ENCODE measurements at regions not wholly inside any gene's neighbourhood (a gene's known extent, or its start where the extent isn't known, plus 50 kb on each side); places are given as distances from the start of the nearest gene placed in this dataset.

GRCh38 chr6:140830666-140831065 is 1302.1 kb upstream of the GJE1 start:
- TF ChIP-seq, protein P1, sequence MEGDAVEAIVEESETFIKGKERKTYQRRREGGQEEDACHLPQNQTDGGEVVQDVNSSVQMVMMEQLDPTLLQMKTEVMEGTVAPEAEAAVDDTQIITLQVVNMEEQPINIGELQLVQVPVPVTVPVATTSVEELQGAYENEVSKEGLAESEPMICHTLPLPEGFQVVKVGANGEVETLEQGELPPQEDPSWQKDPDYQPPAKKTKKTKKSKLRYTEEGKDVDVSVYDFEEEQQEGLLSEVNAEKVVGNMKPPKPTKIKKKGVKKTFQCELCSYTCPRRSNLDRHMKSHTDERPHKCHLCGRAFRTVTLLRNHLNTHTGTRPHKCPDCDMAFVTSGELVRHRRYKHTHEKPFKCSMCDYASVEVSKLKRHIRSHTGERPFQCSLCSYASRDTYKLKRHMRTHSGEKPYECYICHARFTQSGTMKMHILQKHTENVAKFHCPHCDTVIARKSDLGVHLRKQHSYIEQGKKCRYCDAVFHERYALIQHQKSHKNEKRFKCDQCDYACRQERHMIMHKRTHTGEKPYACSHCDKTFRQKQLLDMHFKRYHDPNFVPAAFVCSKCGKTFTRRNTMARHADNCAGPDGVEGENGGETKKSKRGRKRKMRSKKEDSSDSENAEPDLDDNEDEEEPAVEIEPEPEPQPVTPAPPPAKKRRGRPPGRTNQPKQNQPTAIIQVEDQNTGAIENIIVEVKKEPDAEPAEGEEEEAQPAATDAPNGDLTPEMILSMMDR (IDR thresholded peaks at IDR 0.05; ENCODE audit: insufficient read depth, low read depth, low read length): no peak
- no peak for TF ChIP-seq EZH2 (IDR thresholded peaks at IDR 0.05; ENCODE audit: insufficient read depth, low read length)
